ENCODE measurements at regions not wholly inside any gene's neighbourhood (a gene's known extent, or its start where the extent isn't known, plus 50 kb on each side); places are given as distances from the start of the nearest gene placed in this dataset.

- no peak for TF ChIP-seq CTCF (IDR thresholded peaks at IDR 0.05; ENCODE audit: insufficient read depth, low read depth, low read length)
- TF ChIP-seq EZH2 (IDR thresholded peaks at IDR 0.05; ENCODE audit: insufficient read depth, low read length), result no peak
Measured at GRCh38 chr3:161576311-161576710, 79.7 kb downstream of the OTOL1 start.
